HEK293 (cell line): ENCODE measurements at regions not wholly inside any gene's neighbourhood (a gene's known extent, or its start where the extent isn't known, plus 50 kb on each side); places are given as distances from the start of the nearest gene placed in this dataset.

Experiments used
- CTCF ChIA-PET: fragments of 350-600 bp; formaldehyde crosslinking; extraction: SDS; loops from one replicate; lab custom pipeline; 2021; ENCODE audit warnings: antibody characterized with exemption; lab: Yijun Ruan, JAX
- POLR2A ChIA-PET: fragments of 300-600 bp; formaldehyde crosslinking; extraction: SDS; loops from one replicate; lab custom pipeline; 2020; ENCODE audit warnings: antibody characterized with exemption, inconsistent platforms; lab: Yijun Ruan, JAX
- H3K27ac ChIP-seq: fragments of 200-500 bp; sonication (Bioruptor generic); 2 replicates; pipeline ENCODE4 v1.5.1; 2014; ENCODE audit warnings: low read depth, low read length, control low read depth, inconsistent platforms; ENCODE audit errors: extremely low read depth
- H3K36me3 ChIP-seq, 2 experiments: fragments of 200-500 bp in 1 of 2; sonication (Bioruptor generic) in 1 of 2; 1 replicate in 1 of 2; 2 replicates in 1 of 2; pipeline ENCODE4 v1.5.1; 2014 to 2017; ENCODE audit warnings: inconsistent platforms in 2 of 2, low read length in 2 of 2; ENCODE audit not compliant: control insufficient read depth in 2 of 2, insufficient read depth in 1 of 2
- H3K4me1 ChIP-seq: fragments of 200-500 bp; sonication (Bioruptor generic); 2 replicates; pipeline ENCODE4 v1.5.1; 2014; ENCODE audit warnings: mild to moderate bottlenecking, low read length, inconsistent platforms; ENCODE audit not compliant: control insufficient read depth, insufficient read depth
- H3K4me3 ChIP-seq: 2 replicates; pipeline ENCODE4 v1.5.1; 2011; ENCODE audit warnings: low read depth, mild to moderate bottlenecking, control low read depth, low read length, moderate library complexity
- H3K9me3 ChIP-seq: fragments of 200-500 bp; sonication (Bioruptor generic); 2 replicates; pipeline ENCODE4 v1.5.1; 2014; ENCODE audit warnings: low read depth, low read length, inconsistent platforms; ENCODE audit not compliant: control insufficient read depth, insufficient read depth
- GFI1B ChIP-seq: fragments of 450-650 bp; formaldehyde crosslinking; IDR thresholded peaks from 2 replicates; pipeline ENCODE4 v1.5.1; 2016; ENCODE audit warnings: missing biosample characterization, missing genetic modification characterization
- HOXA7 ChIP-seq: sonication (generic); formaldehyde crosslinking; IDR thresholded peaks from 2 replicates; pipeline ENCODE4 v1.8.1; 2022; ENCODE audit warnings: missing genetic modification reagents, borderline replicate concordance
- KLF16 ChIP-seq: fragments of 450-650 bp; formaldehyde crosslinking; IDR thresholded peaks from 2 replicates; pipeline ENCODE4 v1.5.1; 2017; ENCODE audit warnings: missing biosample characterization, missing genetic modification characterization
- KLF9 ChIP-seq: fragments of 450-650 bp; formaldehyde crosslinking; IDR thresholded peaks from 2 replicates; pipeline ENCODE4 v1.5.1; 2016; ENCODE audit warnings: missing biosample characterization, missing genetic modification characterization, low read depth
- MEIS1 ChIP-seq: sonication (generic); formaldehyde crosslinking; IDR thresholded peaks from 2 replicates; pipeline ENCODE4 v1.8.1; 2022; ENCODE audit warnings: missing genetic modification reagents, mild to moderate bottlenecking, borderline replicate concordance
- SP3 ChIP-seq: fragments of 450-650 bp; formaldehyde crosslinking; IDR thresholded peaks from 2 replicates; pipeline ENCODE4 v1.5.1; 2016; ENCODE audit warnings: missing biosample characterization, missing genetic modification characterization
- YY2 ChIP-seq: fragments of 450-650 bp; formaldehyde crosslinking; IDR thresholded peaks from 2 replicates; pipeline ENCODE4 v1.5.1; 2016; ENCODE audit warnings: missing biosample characterization, missing genetic modification characterization
- ZBTB26 ChIP-seq: fragments of 450-650 bp; formaldehyde crosslinking; optimal IDR thresholded peaks from 2 replicates; pipeline ENCODE3; 2016; ENCODE audit warnings: missing biosample characterization, mild to moderate bottlenecking, missing genetic modification characterization
- ZBTB44 ChIP-seq: fragments of 450-650 bp; IDR thresholded peaks from 2 replicates; pipeline ENCODE4 v1.5.1; 2018; ENCODE audit warnings: missing biosample characterization, mild to moderate bottlenecking, missing genetic modification characterization
- ZIC2 ChIP-seq: fragments of 450-650 bp; formaldehyde crosslinking; IDR thresholded peaks from 2 replicates; pipeline ENCODE4 v1.5.1; 2016; ENCODE audit warnings: missing biosample characterization, missing genetic modification characterization
- ZNF112 ChIP-seq: fragments of 450-650 bp; formaldehyde crosslinking; IDR thresholded peaks from 2 replicates; pipeline ENCODE4 v1.5.0; 2017; ENCODE audit warnings: missing biosample characterization, missing genetic modification characterization
- ZNF132 ChIP-seq: fragments of 450-650 bp; formaldehyde crosslinking; IDR thresholded peaks from 2 replicates; pipeline ENCODE4 v1.5.1; 2017; ENCODE audit warnings: missing biosample characterization, missing genetic modification characterization, borderline replicate concordance
- ZNF157 ChIP-seq: fragments of 450-650 bp; formaldehyde crosslinking; IDR thresholded peaks from 2 replicates; pipeline ENCODE4 v1.5.1; 2016; ENCODE audit warnings: missing biosample characterization, missing genetic modification characterization
- ZNF23 ChIP-seq: fragments of 450-650 bp; formaldehyde crosslinking; IDR thresholded peaks from 2 replicates; pipeline ENCODE4 v1.5.1; 2016; ENCODE audit warnings: missing biosample characterization, missing genetic modification characterization, borderline replicate concordance
- ZNF239 ChIP-seq: fragments of 450-650 bp; formaldehyde crosslinking; IDR thresholded peaks from 2 replicates; pipeline ENCODE4 v1.5.1; 2016; ENCODE audit warnings: missing biosample characterization, missing genetic modification characterization
- ZNF335 ChIP-seq: fragments of 450-650 bp; formaldehyde crosslinking; conservative IDR thresholded peaks from 2 replicates; pipeline ENCODE4 v1.5.1; 2016; ENCODE audit warnings: missing biosample characterization, missing genetic modification characterization
- ZNF513 ChIP-seq: fragments of 450-650 bp; IDR thresholded peaks from 2 replicates; pipeline ENCODE4 v1.5.1; 2018; ENCODE audit warnings: missing biosample characterization, missing genetic modification characterization
- ZNF529 ChIP-seq: fragments of 450-650 bp; formaldehyde crosslinking; IDR thresholded peaks from 2 replicates; pipeline ENCODE4 v1.5.1; 2017; ENCODE audit warnings: missing genetic modification characterization, missing biosample characterization; ENCODE audit not compliant: insufficient replicate concordance
- ZNF544 ChIP-seq: fragments of 450-650 bp; formaldehyde crosslinking; IDR thresholded peaks from 2 replicates; pipeline ENCODE4 v1.5.0; 2017; ENCODE audit warnings: missing biosample characterization, missing genetic modification characterization
- ZNF555 ChIP-seq: fragments of 450-650 bp; formaldehyde crosslinking; conservative IDR thresholded peaks from 2 replicates; pipeline ENCODE4 v1.5.1; 2017; ENCODE audit warnings: missing biosample characterization, mild to moderate bottlenecking, missing genetic modification characterization, inconsistent platforms
- ZNF600 ChIP-seq: fragments of 450-650 bp; formaldehyde crosslinking; IDR thresholded peaks from 2 replicates; pipeline ENCODE4 v1.5.1; 2016; ENCODE audit warnings: missing biosample characterization, missing genetic modification characterization
- ZNF747 ChIP-seq: fragments of 450-650 bp; formaldehyde crosslinking; IDR thresholded peaks from 2 replicates; pipeline ENCODE4 v1.5.1; 2016; ENCODE audit warnings: missing biosample characterization, missing genetic modification characterization
- ZNF776 ChIP-seq: fragments of 450-650 bp; formaldehyde crosslinking; IDR thresholded peaks from 2 replicates; pipeline ENCODE4 v1.5.0; 2017; ENCODE audit warnings: missing biosample characterization, missing genetic modification characterization, borderline replicate concordance
- ZNF830 ChIP-seq: fragments of 450-650 bp; IDR thresholded peaks from 2 replicates; pipeline ENCODE4 v1.5.0; 2018; ENCODE audit warnings: missing biosample characterization, missing genetic modification characterization, low read depth, mild to moderate bottlenecking, moderate library complexity
- TF ChIP-seq, protein P1 (sequence below): fragments of 450-650 bp; formaldehyde crosslinking; IDR thresholded peaks from 2 replicates; pipeline ENCODE4 v1.5.1; 2016; ENCODE audit warnings: missing biosample characterization, missing genetic modification characterization
- TF ChIP-seq, protein P2 (sequence below): fragments of 450-650 bp; formaldehyde crosslinking; IDR thresholded peaks from 2 replicates; pipeline ENCODE4 v1.5.1; 2016; ENCODE audit warnings: missing biosample characterization, missing genetic modification characterization

DNA sequence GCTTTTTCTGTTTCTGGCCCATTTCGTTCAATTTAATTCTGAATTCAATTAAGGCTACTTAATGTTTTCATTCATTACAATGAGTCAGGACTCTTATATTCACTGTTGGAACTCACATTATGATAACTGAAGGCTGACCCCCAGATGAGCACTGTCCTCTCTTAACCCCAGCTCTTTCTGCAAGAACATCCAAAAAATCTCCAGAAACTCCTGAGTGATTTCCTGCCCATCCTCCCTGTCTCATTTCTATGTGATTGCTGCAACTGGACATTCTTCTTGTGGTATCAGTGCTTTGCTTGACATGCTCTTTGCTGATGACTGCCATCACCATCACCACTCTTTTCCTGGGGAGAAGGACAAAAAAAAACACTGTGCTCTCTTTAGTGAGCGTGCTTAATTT lies 240.3 kb downstream of the SPRY2 start:
- TF ChIP-seq ZNF335 (tag by site-specific recombination) (no peak), ZNF239 (tag by site-specific recombination) (no peak), ZNF600 (no peak), ZNF529 (tag by site-specific recombination) (no peak), ZNF776 (tag by site-specific recombination) (no peak), KLF16 (no peak), ZNF132 (no peak), ZBTB44 (tag by site-specific recombination) (no peak), ZNF555 (tag by site-specific recombination) (no peak)
- TF ChIP-seq, protein P1, sequence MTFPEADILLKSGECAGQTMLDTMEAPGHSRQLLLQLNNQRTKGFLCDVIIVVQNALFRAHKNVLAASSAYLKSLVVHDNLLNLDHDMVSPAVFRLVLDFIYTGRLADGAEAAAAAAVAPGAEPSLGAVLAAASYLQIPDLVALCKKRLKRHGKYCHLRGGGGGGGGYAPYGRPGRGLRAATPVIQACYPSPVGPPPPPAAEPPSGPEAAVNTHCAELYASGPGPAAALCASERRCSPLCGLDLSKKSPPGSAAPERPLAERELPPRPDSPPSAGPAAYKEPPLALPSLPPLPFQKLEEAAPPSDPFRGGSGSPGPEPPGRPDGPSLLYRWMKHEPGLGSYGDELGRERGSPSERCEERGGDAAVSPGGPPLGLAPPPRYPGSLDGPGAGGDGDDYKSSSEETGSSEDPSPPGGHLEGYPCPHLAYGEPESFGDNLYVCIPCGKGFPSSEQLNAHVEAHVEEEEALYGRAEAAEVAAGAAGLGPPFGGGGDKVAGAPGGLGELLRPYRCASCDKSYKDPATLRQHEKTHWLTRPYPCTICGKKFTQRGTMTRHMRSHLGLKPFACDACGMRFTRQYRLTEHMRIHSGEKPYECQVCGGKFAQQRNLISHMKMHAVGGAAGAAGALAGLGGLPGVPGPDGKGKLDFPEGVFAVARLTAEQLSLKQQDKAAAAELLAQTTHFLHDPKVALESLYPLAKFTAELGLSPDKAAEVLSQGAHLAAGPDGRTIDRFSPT (tag by site-specific recombination) = no peak
- Histone ChIP-seq H3K27ac (no peak overlapping the region), H3K36me3 (no peaks in the 10 kb centered on the region), H3K9me3 (no peaks in the 10 kb centered on the region), H3K4me1 (no peaks in the 10 kb centered on the region), H3K4me3 (no peak overlapping the region)
- CTCF ChIA-PET = interaction anchor here (0.7 kb wide), 1 partner anchor 642 kb away, joined by 3 read pairs; no protein-coding TSS in a partner anchor
- POLR2A ChIA-PET = no interaction called here

DNA sequence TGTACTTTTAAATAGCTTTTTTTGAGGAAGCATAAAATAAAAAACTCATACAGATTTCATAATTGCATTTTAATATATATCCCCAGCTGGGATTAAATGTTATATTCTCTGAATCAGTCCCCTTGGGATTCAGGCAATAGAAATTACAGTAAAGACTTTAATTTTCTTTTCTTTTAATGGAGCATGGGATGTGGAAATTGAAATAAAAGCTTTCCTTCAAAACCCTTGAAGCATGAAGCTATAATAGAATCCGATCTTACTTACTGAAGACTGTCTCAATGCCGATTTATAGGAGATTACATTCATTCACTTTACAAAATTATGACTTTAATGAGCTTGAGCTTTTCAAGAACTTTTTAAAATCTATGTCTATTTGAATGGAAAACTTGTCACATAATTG lies 243.4 kb downstream of the SPRY2 start:
- no peak overlapping the region for H3K4me3 ChIP-seq
- no peaks in the 10 kb centered on the region for H3K9me3 ChIP-seq
- no peaks in the 10 kb centered on the region for H3K4me1 ChIP-seq
- no peaks in the 10 kb centered on the region for H3K36me3 ChIP-seq
- CTCF ChIA-PET = no interaction called here
- TF ChIP-seq YY2 (tag by site-specific recombination) (no peak), GFI1B (tag by site-specific recombination) (no peak), ZBTB26 (no peak), ZNF830 (tag by site-specific recombination) (no peak), KLF16 (no peak), SP3 (tag by site-specific recombination) (no peak), ZNF112 (tag by site-specific recombination) (no peak), ZNF544 (tag by site-specific recombination) (no peak), ZNF23 (tag by site-specific recombination) (no peak), ZNF157 (tag by site-specific recombination) (no peak), KLF9 (tag by site-specific recombination) (no peak), ZNF239 (tag by site-specific recombination) (no peak), HOXA7 (no peak), MEIS1 (CRISPR knock-in tag) (no peak), ZNF747 (tag by site-specific recombination) (no peak), ZIC2 (tag by site-specific recombination) (no peak), ZNF513 (no peak)
- TF ChIP-seq, protein P2, sequence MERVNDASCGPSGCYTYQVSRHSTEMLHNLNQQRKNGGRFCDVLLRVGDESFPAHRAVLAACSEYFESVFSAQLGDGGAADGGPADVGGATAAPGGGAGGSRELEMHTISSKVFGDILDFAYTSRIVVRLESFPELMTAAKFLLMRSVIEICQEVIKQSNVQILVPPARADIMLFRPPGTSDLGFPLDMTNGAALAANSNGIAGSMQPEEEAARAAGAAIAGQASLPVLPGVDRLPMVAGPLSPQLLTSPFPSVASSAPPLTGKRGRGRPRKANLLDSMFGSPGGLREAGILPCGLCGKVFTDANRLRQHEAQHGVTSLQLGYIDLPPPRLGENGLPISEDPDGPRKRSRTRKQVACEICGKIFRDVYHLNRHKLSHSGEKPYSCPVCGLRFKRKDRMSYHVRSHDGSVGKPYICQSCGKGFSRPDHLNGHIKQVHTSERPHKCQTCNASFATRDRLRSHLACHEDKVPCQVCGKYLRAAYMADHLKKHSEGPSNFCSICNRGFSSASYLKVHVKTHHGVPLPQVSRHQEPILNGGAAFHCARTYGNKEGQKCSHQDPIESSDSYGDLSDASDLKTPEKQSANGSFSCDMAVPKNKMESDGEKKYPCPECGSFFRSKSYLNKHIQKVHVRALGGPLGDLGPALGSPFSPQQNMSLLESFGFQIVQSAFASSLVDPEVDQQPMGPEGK = no peak
- TF ChIP-seq, all 188 proteins: peak for 0
- H3K27ac ChIP-seq = no peak overlapping the region
- POLR2A ChIA-PET = no interaction called here
